ENCODE measurements at regions not wholly inside any gene's neighbourhood (a gene's known extent, or its start where the extent isn't known, plus 50 kb on each side); places are given as distances from the start of the nearest gene placed in this dataset.

DNA sequence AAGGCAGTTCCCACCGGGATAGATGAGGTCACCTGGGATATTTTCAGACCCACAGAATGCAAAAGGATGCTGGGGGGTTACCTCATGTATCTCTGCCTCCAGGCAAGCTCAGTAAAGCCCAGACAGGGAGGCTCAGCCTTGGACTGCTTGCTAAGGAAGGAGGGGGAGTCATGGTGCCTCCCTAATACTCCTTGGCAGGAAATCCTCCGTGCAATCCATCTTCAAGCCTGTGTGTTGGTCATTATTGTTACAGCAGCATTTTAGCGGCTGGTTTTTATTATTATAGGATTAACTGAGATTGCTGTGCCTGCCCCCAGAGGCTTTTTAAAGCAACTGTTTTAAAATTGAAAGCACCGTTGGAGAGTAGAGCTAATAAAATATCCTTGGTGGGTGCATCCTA, 188.5 kb upstream of the UBL3 start:
- DNase-seq (ENCODE audit: low spot score), result no peak
- TF ChIP-seq CTCF (IDR thresholded peaks at IDR 0.05; ENCODE audit: extremely low read depth, missing control alignments), result no peak

DNA sequence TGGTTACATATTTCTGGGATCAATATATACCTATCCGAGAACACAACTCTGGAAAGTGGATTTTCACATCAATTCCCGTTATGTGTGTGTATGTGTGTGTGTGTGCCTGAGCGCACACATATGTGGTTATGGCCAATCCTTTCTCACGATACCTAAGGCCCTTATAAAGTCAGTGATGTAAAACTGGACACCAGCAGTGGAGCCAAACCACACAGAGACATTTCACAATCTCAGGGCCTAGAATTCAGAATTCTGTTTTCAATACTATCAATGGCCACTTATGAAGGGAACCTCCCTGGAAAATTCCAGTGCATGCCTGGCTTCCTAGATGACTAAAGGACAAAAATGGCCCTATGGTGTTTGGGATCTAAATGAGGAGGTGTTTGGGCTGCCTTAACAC, 187.3 kb upstream of the UBL3 start:
- DNase-seq (ENCODE audit: low spot score), result no peak
- TF ChIP-seq CTCF (IDR thresholded peaks at IDR 0.05; ENCODE audit: extremely low read depth, missing control alignments), result no peak

- DNase-seq (ENCODE audit: low spot score), result no peak
- TF ChIP-seq CTCF (IDR thresholded peaks at IDR 0.05; ENCODE audit: extremely low read depth, missing control alignments), result no peak
These were observed 186.9 kb upstream of the UBL3 start for GRCh38 chr13:30037306-30037705.

DNA sequence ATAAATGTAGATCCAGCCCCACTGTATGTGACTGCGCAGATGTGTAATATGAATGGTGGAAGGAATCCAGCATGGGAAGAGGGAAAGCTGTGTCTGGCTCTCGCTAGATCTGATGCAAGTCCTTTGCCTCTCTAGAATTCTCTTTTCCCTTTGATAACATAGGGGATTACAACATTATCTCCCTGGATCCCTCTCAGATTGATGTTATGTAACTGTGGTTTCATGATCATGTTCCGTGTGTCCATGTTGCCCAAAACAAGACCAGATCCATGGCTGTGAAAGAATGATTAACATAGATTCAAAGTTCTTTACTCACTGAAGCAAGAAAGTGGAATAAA, 184.0 kb upstream of the UBL3 start:
- no peak for TF ChIP-seq CTCF (IDR thresholded peaks at IDR 0.05; ENCODE audit: extremely low read depth, missing control alignments)
- DNase-seq (ENCODE audit: low spot score), result no peak

DNA sequence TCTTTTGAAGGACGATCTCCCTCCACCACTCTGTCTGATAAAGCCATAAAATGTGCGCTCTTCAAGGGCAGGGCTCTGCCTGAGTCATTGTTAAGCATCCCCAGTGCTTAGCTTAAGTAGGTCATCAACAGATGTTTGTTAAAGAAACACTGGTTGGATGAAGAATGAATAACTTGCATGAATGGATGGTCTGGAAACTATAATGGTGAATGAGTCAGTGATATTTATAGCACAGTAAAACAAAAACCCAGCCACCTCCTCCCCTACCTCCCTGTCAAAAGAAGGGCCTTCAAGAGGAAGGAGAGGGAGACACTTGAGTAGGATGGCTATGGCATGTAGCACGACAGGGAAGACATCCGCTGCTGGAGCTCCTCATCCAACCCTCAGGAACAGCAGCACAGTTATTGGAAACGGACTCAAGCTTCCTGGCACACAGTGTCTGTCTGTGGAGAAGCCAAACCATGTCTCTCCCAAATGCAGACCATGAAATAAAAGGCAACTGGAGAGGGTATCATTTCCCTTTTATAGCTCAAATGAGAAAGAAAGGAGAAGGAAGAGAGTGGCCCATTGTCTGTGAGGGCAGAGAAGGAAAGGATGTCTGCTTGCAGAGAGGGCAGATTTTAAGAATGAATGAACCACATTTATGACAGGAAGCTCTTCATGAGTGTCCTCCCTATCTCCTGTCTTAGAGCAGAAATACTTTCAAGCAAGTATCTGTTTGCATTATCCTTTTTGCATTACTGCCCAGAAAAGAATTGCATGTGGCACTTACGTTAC, 183.5 kb upstream of the UBL3 start:
- TF ChIP-seq CTCF (IDR thresholded peaks at IDR 0.05; ENCODE audit: extremely low read depth, missing control alignments), result no peak
- no peak for DNase-seq (ENCODE audit: low spot score)

GRCh38 chr13:30032263-30032662, 181.8 kb upstream of the UBL3 start:
- no peak for TF ChIP-seq CTCF (IDR thresholded peaks at IDR 0.05; ENCODE audit: extremely low read depth, missing control alignments)
- DNase-seq (ENCODE audit: low spot score), result no peak

GRCh38 chr13:30031488-30031887, 181.1 kb upstream of the UBL3 start:
- TF ChIP-seq CTCF (IDR thresholded peaks at IDR 0.05; ENCODE audit: extremely low read depth, missing control alignments), result no peak
- no peak for DNase-seq (ENCODE audit: low spot score)
